ENCODE measurements at regions not wholly inside any gene's neighbourhood (a gene's known extent, or its start where the extent isn't known, plus 50 kb on each side); places are given as distances from the start of the nearest gene placed in this dataset.

GRCh38 chr5:109965634-109966033 lies 275.9 kb downstream of the MAN2A1 start:
- 48 to 57% methylated on average over 3 of the region's 3 CpGs for WGBS, 2 donors
- Histone ChIP-seq H3K27me3 (no peaks in the 10 kb centered on the region), H3K27ac (no peak overlapping the region), H3K4me1 (no peaks in the 10 kb centered on the region), H3K36me3 (no peaks in the 10 kb centered on the region), H3K9me3 (no peaks in the 10 kb centered on the region), H3K4me3 (no peak overlapping the region)
- DNase-seq (ENCODE audit: low spot score in 2 of 2) = no peak
- TF ChIP-seq CTCF (IDR thresholded peaks at IDR 0.05) (no peak), POLR2A (IDR thresholded peaks at IDR 0.05) (no peak), EP300 (IDR thresholded peaks at IDR 0.05) (no peak)

GRCh38 chr5:109971968-109972367 lies 282.2 kb downstream of the MAN2A1 start:
- Histone ChIP-seq H3K36me3 (no peaks in the 10 kb centered on the region), H3K4me1 (no peaks in the 10 kb centered on the region), H3K9me3 (no peaks in the 10 kb centered on the region), H3K4me3 (no peak overlapping the region), H3K27me3 (no peaks in the 10 kb centered on the region), H3K27ac (no peak overlapping the region)
- DNase-seq (ENCODE audit: low spot score in 2 of 2) = no peak
- TF ChIP-seq EP300 (IDR thresholded peaks at IDR 0.05) (no peak), POLR2A (IDR thresholded peaks at IDR 0.05) (no peak), CTCF (IDR thresholded peaks at IDR 0.05) (no peak)
- 93 to 97% methylated on average over 1 of the region's 1 CpG for WGBS, 2 donors

- no peak for DNase-seq (ENCODE audit: low spot score in 2 of 2)
- H3K9me3 ChIP-seq = no peaks in the 10 kb centered on the region
- no peak overlapping the region for H3K27ac ChIP-seq
- H3K27me3 ChIP-seq = no peaks in the 10 kb centered on the region
- TF ChIP-seq CTCF (IDR thresholded peaks at IDR 0.05) = no peak
- TF ChIP-seq EP300 (IDR thresholded peaks at IDR 0.05) = no peak
- TF ChIP-seq POLR2A (IDR thresholded peaks at IDR 0.05) = no peak
- H3K36me3 ChIP-seq = no peaks in the 10 kb centered on the region
- no peak overlapping the region for H3K4me3 ChIP-seq
- no peaks in the 10 kb centered on the region for H3K4me1 ChIP-seq
These were observed 292.3 kb downstream of the MAN2A1 start for GRCh38 chr5:109981979-109982378.

- Histone ChIP-seq H3K4me1 (no peaks in the 10 kb centered on the region), H3K4me3 (no peak overlapping the region), H3K36me3 (no peaks in the 10 kb centered on the region), H3K27me3 (no peaks in the 10 kb centered on the region), H3K9me3 (no peaks in the 10 kb centered on the region), H3K27ac (no peak overlapping the region)
- TF ChIP-seq POLR2A (IDR thresholded peaks at IDR 0.05) (no peak), EP300 (IDR thresholded peaks at IDR 0.05) (no peak), CTCF (IDR thresholded peaks at IDR 0.05) (no peak)
- WGBS, 2 donors = 68 to 86% methylated on average over 3 of the region's 3 CpGs
- no peak for DNase-seq (ENCODE audit: low spot score in 2 of 2)
These were observed 293.3 kb downstream of the MAN2A1 start for GRCh38 chr5:109982966-109983534.

GRCh38 chr5:109986726-109987125 lies 297.0 kb downstream of the MAN2A1 start:
- WGBS, 2 donors = 57 to 78% methylated on average over 2 of the region's 2 CpGs
- Histone ChIP-seq H3K27me3 (no peaks in the 10 kb centered on the region), H3K27ac (no peak overlapping the region), H3K36me3 (no peaks in the 10 kb centered on the region), H3K9me3 (no peaks in the 10 kb centered on the region), H3K4me1 (no peaks in the 10 kb centered on the region), H3K4me3 (no peak overlapping the region)
- no peak for DNase-seq (ENCODE audit: low spot score in 2 of 2)
- TF ChIP-seq CTCF (IDR thresholded peaks at IDR 0.05) = no peak
- no peak for TF ChIP-seq POLR2A (IDR thresholded peaks at IDR 0.05)
- TF ChIP-seq EP300 (IDR thresholded peaks at IDR 0.05) = no peak
